Hematopoietic multipotent progenitor cell treated with erythropoietin and hydrocortisone succinate and interleukin-3 and kit ligand, for 4 days (in vitro differentiated cells): ENCODE measurements at regions not wholly inside any gene's neighbourhood (a gene's known extent, or its start where the extent isn't known, plus 50 kb on each side); places are given as distances from the start of the nearest gene placed in this dataset.

Experiments
- DNase-seq: peaks from one replicate; pipeline ENCODE4 v3.0.0-alpha.2; 2015

DNA sequence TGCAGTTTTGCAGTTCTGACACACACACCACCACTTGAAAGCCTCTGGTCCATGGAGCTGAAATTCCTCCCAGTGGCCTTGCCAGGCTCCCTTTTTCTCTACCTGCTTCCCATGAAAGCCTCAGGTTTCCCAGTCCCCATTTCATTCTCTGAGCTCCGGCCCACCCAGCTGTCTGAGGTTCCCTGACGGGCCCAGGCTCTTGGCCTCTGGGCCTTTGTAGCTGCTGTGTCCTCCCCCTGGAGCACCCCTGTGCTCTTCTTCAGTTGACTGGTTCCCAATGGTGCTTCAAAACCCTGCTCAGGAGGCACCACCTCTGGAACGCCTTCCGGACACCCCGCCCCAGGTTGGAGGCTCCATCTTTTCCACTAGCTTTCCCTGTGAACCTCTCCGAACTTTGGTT lies 155.9 kb upstream of the SHB start:
- DNase-seq, result no peak

DNA sequence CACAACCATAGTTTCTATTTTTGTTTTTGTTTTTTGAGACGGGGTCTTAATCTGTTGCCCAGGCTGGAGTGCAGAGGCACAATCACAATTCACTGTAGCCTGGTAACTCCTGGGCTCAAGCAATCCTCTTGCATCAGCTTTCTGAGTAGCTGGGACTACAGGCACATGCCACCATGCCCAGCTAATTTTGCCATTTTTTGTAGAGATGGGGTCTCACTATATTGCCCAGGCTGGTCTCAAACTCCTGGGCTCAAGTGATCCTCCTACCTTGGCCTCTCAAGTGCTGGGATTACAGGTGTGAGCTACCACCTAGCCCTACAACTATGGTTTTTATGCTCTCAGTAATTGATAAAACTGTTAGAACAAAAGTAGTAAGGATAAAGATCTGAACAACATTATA lies 147.5 kb upstream of the SHB start:
- DNase-seq, result no peak

DNA sequence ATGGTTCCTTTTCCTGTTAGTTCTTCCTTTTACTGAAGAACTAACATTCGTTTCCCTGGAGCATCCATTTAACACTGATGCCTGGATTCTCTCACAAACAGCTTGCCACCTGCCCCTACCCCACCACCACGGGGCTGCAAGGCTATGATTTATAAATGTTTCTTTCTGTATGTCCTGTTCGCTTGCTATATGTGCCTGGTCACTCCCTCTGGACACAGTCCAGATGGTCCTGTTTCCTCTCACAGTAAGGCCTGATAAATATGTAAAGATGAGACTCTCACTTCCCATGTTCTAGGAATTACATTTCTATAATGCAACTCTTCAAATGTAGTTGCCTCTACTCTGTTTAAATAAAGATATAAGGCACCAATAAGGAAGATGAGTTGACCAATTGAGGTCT lies 146.4 kb upstream of the SHB start:
- DNase-seq, result no peak

DNA sequence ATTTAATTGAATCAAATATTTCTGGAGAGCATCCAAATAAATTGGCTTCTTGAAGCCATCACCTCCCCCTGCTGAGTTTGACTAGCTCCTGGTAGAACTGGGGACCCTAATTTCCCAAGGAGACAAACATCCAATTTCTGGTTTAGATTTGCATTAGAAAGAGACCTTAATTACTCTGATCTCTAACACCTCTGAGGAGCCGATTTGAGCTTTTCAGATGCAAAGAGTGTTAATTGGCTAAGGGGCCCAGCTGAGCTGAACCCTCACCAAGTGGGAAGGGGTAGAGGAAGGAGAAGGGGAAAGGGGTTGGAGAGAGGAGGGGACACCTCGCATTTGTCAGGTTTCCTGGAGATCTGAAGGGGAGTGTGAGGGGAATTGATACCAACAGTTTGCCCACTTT lies 145.4 kb upstream of the SHB start:
- no peak for DNase-seq

DNA sequence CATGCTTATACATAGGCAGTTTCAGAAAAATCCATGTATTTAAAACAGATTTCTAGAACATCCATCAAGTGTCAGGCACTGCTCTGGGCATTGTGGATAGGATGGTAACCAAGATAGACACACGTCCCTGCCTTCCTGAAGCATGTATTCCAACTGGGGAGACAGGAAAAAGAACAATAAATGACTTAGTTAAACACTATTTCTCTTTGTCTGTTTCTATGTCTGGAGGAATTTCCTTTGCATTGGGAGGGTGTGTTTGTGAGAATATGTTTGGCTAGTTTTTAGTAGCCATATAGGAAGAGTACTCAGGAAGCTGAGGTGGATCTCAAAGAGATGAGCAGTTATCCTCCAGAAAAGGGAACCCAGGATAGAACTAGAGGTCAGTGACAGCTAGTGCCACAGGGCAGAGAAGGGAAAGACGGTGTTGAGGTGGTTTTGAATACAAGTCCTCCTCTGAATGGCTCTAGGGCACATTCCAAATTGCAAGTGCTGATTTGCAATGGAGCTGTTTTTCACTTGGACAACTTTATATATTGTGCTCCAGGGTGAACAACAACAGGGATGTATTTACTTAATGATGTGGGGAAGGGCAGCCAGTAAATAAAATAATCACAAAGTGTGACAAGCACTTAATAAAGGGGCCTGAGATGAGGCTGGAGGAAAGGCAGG lies 144.7 kb upstream of the SHB start:
- no peak for DNase-seq

DNA sequence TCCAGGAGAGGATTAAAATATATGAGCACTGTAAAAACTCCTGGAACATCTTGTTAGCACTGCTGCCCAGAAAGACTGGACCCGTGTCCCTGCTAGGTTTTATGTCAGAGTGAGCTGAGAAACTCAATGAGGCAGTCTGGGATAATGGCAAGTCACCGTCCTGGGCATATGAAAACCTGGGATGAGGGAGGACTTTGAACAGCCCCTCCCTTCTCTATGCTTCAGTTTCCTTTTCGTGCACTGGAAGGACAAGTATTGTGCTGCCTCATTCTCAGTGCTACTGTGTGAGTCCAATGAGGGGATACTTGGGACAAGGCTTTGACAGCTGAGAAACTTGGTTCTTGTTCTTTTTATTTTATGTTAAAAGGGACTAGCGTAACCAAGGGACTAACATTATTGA lies 143.0 kb upstream of the SHB start:
- DNase-seq, result no peak

DNA sequence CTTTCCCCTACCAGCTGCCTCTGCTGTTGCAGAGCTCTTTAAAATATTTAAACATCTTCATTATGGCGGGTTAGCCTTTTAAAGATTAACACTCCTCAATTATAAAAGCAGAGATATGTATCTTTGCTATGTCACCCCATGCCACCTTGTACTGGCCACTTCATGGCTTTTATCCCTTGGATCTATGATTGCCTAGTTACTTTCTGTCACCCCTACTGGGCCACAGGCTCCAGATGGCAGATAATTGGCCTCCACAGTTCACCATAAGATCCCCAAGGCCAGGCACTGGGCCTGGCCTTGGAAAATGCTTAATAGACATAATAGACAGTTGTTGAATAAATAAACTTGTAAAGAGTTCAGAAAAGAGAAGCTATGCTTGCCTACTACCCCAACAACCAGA lies 142.0 kb upstream of the SHB start:
- DNase-seq, result peak; percentile 23

DNA sequence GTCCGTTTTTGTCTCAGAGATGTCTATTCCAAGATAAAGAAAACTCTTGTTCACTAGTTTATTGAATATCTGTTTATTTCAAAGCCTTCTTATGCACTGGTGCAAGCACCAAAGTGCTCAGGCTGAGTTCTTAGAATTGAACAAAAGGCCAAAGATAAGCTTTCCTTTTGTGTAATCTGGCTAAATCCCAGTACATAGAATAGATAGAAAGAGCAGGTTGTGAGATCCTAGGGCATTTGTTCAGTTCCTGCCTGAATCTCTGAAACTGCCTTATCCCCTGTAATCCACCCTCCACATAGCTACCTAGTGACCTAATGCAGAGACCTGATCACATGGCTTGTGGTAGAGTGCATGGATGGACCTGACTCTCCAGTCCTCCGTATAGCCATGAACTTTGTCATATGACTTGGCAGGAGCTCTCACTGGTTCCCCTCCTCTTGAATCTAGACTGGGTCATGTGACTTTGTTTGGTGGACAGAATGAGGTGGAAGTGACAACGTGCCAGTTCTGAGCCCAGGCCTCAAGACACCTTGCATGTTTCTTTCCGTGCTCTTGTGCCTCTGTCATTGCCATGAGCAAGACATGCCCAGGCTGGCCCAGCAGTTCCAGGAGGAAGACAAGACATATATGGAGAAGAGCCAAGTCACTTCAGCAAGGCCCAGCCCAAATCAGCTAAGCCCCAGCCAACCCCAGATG lies 139.3 kb upstream of the SHB start:
- no peak for DNase-seq

DNA sequence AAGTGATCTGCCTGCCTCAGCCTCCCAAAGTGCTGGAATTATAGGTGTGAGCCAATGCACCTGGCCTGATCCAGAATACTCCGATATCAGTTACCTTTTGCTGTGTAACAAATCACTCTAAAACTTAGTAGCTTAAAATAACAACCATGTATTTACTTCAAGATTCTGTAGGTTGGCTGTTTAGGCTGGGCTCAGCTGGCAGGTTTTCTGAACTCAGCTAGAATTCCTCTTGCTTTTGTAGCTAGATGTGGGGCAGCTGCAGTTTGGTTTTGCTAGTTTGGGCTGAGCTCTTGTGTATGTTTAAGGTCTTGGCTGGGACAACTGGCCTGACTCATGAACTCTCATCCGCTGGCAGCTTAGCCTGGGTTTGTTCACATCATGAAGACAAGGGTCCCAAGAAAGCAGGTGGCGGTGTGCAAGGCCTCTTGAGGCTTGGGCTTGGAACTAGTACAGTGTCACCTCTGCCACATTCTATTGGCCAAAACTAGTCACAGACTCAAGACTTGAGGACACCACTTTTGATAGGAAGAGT lies 138.3 kb upstream of the SHB start:
- no peak for DNase-seq

DNA sequence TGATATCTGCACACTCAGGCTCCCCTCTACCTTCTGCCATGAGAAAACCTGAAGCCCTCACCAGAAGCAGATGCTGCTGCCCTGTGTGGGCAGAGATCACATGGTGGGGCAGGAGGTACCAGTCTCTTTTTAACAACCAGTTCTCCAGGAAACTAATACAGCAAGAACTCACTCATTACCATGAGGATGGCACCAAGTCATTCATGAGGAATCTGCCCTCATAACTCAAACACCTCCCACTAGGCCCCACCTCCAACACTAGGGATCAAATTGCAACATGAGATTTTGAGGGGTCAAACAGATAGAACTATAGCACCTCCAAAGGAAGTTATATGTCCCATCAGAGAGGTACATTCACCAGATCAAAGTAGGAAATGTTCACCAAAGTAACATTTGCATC lies 136.3 kb upstream of the SHB start:
- DNase-seq, result no peak

DNA sequence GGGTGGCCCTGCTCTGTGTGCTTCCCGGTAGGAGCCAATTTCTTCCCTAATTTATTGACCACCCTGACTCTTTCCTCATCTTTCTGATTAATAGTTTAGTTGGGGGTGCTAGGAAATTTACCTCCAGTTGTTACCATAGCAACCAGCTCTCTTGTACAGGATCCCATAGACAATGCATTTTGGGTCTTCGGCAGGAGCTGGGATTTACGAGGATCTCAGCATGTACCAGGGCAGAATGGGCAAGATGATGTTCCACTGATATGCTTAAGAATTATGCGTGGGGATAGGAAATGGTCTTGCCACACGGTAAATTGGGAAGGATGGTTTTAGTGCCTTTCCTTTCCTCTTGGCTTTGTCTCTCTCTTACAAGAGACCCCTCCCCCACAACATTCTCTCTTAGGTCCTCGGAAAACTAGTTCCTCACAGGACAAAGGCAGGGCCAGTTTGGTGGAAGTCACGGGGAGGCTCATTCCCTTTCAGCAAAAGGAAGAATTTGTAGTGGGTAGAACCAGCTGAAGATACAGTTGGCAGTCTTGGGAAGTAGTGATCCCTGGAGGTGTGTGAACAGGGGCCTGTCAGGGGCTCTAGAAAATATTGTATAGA lies 133.4 kb upstream of the SHB start:
- no peak for DNase-seq

DNA sequence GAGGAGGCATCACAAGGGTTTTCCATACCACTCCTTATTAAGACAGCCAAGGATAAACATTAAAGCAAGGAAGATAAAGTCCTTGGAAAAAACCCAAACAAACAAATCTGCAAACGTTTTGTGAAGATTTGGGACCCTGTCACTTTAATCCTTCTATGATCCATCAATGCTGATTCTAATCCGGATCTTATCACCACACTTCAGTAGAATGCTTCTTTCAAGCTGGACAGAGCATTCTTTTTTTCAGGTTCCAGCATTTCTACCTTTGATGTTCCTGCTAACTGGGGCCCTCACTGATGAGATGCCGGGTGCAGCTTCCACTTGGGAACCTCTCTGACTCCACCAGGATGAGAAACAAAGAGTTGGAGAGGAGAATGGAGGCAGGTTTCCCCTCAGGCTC lies 132.8 kb upstream of the SHB start:
- no peak for DNase-seq

DNA sequence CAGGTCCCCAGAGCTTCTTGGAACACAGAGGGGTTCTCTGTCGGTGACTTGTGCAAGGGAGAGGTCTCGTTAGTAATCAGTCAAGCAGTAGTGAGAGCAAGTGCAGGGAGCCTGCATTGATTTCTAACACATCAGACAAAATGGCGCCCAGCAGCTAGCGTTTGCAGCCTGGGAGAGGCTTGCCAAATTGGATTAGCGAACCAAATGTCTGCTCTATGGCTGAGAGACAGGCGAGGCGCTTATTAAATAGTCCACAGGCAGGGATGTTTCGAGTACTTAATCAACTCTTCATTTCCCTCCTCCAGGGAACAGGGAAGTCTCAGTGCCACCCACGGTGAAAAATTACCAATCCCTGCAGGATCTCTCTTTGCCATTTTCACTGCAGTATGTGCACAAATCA lies 131.4 kb upstream of the SHB start:
- DNase-seq, result no peak

DNA sequence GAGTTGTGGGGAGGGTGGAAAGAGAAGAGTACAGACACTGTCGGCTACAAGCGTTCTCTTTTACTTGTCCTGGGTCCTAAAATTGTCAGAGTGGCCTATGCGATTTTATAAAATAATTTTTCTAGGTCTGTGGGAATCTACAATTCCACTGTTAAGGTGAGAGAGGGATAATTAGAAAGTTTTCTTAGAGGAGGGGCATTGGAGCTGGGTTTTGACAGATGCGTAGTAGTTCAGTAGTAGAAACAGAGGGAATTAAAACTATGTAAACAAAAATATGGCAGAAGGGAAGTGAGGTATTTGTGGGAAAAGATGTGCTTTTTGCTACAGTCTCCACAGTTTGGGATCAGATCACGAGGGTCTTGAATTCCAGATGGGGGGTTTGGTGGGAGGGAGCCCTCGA lies 129.1 kb upstream of the SHB start:
- no peak for DNase-seq

DNA sequence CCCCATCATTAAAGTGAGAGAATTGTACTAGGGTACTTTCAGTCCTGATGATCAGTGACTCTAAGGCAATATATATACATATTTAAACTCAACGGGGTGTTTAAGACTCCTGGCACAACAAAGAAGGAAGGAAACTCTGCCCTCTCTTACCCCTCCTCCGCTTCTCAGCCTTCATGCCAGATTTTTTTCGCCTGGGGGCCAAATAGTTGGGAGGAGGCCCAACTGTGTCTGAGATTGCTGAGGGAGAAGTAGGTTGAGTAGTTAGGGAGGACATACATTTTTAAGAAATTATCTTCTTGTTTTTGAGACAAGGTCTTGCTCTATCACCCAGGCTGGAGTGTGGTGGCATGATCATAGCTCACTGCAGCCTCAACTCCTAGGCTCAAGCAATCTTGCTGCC lies 127.7 kb upstream of the SHB start:
- DNase-seq, result no peak

DNA sequence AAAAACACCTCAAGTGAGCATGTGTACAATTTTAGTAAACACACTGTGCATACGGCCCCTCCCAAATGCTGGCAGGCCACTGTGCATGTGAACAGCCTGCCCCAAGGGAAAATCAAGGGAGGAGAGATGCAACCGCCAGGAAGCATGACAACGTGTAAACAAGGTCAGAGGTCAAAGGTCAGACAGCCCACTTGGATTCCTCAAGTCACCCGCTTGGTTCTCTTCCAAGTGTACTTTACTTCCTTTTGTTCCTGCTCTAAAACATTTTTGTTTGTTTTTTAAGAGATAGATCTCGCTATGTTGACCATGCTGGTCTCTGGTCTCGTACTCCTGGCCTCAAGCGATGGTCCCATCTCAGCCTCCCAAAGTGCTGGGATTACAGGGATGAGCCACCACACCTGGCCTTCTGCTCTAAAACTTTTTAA lies 126.7 kb upstream of the SHB start:
- no peak for DNase-seq

DNA sequence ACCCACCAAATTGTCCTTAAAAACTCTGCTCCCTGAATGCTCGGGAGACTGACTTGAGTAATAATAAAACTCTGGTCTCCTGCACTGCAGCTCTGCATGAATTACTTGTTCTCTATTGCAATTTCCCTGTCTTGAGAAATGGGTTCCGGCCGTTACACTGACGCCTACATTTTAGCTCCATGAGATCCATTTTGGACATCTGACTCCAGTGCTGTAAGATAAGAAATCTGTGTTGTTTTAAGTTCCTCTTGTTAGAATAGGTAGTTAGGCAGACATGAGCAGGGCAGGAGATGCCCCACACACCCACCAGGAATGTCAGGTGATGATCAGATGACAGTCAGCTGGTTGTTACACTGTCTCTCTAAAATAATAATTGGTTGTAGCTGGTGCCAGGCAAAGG lies 125.8 kb upstream of the SHB start:
- no peak for DNase-seq

DNA sequence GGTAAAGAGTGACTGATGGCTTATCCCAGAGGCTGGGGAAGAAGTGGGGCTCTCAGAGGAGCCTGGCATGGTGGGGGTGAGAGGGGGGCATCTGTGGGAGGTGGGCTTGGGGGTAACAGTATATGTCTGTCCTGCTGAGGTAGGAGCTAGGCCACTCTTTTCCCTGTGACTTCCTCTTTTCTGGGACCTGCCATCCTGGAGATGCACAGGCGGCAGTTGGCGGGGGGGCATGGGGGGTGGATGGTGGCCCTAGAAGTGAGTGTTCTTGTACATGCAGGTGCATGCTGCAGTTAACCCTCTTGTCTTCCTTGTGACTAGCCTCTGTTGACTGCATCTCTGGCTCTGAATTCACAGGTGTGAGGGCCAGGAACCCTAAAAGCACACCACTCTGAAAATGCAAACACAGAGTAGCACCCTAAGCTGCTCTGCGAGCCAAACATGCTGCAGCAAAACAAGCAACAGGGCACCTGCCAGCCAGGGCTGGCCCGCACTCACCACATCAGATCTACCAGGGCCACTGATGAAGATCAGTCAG lies 123.8 kb upstream of the SHB start:
- peak; percentile 10 for DNase-seq

DNA sequence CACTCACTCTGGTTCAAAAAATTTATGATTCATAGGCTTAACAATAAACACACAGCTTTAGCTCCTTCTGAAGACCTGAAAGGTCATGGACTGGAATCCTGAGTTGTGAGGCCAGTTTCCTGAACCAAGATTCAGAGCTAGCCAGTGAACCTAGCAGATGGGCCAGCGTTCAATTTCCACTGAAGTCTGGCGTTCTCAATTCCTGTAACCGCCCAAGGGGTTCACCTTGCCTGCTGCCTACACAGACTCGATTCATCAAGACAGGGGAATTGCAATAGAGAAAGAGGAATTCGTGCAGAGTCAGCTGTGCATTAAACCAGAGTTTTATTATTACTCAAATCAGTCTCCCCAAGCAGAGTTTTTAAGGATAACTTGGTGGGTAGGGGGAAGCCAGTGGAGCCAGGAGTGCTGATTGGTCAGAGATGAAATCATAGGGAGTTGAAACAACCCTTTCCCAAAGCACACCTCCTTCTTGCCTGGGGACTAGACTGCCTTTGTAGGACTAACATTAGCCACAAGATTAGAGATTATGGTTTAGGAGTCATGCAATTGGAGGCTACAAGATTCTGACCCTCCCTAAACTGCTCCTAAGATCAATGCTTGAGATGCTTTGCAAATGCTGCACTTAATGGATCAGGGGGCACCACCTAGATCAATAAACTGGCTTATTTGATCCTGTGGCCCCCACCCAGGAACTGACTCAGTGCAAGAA lies 117.5 kb upstream of the SHB start:
- DNase-seq, result no peak

DNA sequence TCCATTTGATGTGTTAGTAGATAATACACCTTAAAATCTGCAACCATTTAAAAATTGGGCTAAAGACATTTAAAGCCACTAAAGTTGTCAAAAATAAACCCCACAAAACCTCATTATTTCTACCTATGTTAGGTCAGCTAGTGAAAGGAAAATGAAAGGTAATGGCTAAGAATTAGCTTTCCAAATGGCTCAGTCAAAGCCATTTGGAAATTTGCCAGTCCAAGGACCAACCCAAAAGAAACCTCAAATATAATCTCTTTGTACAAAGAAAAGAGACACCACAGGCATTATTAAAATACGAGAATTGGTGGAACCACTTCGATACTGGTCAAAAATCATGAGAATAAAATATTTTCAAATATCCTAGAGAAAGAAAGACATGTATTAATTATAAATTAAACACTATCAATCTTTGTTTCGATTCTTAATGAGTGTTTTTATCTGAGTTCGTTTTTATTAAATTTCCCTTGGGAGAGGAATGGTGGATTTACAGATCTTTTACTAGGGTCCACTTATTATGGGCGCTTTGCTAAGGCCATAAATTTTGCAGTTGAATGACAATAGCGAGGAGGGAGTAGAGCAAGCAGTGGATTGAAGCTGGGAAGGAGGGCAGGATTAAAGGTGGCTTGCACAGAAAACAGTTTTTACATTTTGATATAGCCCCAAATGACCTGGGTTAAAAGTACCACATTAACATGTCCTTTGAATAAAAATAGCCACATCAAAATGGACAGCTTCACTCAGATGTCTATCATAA lies 116.8 kb upstream of the SHB start:
- no peak for DNase-seq

DNA sequence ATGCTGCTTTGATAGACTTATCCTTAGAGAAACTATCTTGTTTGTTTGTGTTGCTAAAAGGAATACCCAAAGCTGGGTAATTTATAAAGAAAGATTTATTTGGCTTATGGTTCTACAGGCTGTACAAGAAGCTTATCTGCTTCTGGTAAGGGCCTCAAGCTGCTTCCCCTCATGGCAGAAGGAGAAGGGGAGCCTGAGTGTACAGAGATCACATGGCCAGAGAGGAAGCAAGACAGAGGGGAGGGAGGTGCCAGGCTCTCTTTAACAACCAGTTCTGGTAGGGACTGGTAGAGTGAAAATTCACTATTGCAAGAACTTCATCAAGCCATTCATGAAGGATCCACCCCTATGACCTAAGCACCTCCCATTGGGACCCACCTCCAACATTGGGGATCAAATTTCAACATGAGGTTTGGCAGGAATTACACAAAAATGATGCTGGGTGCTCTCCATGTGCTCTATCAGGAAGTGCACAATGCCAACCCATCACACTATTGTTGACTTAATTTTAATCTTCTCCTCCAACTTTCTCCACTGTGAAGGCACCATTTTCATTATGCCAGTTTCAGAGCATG lies 115.1 kb upstream of the SHB start:
- peak; percentile 15 for DNase-seq

DNA sequence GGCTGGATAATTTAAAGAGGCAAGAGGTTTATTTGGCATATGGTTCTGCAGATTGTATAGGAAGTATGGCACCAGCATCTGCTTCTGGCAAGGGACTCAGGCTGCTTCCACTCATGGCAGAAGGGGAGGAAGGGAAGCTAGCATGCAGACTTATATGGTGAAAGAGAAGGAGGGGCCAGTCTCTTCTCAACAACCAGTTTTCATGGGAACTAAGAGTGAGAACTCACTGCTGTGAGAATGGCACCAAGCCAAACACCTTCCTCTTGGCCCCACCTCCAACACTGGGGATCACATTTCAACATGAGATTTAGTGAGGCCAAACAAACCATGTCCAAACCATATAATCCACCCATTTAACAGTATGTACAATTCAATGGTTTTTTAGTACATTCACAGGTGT lies 113.3 kb upstream of the SHB start:
- peak; percentile 17 for DNase-seq
